SU-DHL-6 (cell line): ENCODE measurements at regions not wholly inside any gene's neighbourhood (a gene's known extent, or its start where the extent isn't known, plus 50 kb on each side); places are given as distances from the start of the nearest gene placed in this dataset.

Experiments used
- H2AFZ ChIP-seq: fragments of 200-600 bp; sonication (generic); 2 replicates; pipeline ENCODE4 v1.6.1; 2014; ENCODE audit warnings: low read depth, mild to moderate bottlenecking, moderate library complexity, mixed read lengths, antibody characterized with exemption, low read length; ENCODE audit not compliant: severe bottlenecking
- H3F3A ChIP-seq: fragments of 200-600 bp; shearing (Covaris generic); 2 replicates; pipeline ENCODE4 v1.6.0; 2016; ENCODE audit warnings: antibody characterized with exemption, mild to moderate bottlenecking; ENCODE audit not compliant: insufficient read depth
- H3K27ac ChIP-seq: fragments of 200-600 bp; sonication (generic); 2 replicates; pipeline ENCODE4 v1.5.1; 2016; ENCODE audit warnings: low read depth, mild to moderate bottlenecking, low read length, moderate library complexity, mixed read lengths
- H3K27me3 ChIP-seq: fragments of 200-600 bp; sonication (generic), shearing (Covaris generic); 2 replicates; pipeline ENCODE4 v1.6.0; 2014; ENCODE audit warnings: mild to moderate bottlenecking, low read length
- H3K36me3 ChIP-seq: fragments of 200-600 bp; sonication (generic); 2 replicates; pipeline ENCODE4 v1.6.1; 2014; ENCODE audit warnings: mild to moderate bottlenecking, low read length, mixed read lengths
- H3K4me2 ChIP-seq: fragments of 300-600, 200-600 bp; shearing (Covaris generic), sonication (generic); 2 replicates; pipeline ENCODE4 v1.6.0; 2014; ENCODE audit warnings: low read length, low read depth, mild to moderate bottlenecking; ENCODE audit not compliant: poor library complexity, severe bottlenecking
- H3K4me3 ChIP-seq: fragments of 200-600 bp; sonication (generic); 2 replicates; pipeline ENCODE4 v1.5.1; 2014; ENCODE audit warnings: antibody characterized with exemption, low read length, mild to moderate bottlenecking, mixed read lengths; ENCODE audit not compliant: insufficient read depth, poor library complexity, severe bottlenecking
- H3K79me2 ChIP-seq: fragments of 200-600 bp; sonication (generic); 2 replicates; pipeline ENCODE4 v1.6.1; 2014; ENCODE audit warnings: mild to moderate bottlenecking, low read length, moderate library complexity; ENCODE audit not compliant: insufficient read depth
- H3K9ac ChIP-seq: fragments of 200-600 bp; sonication (generic); 2 replicates; pipeline ENCODE4 v1.7.0; 2014; ENCODE audit warnings: mild to moderate bottlenecking, low read length
- H3K9me2 ChIP-seq: fragments of 200-600 bp; sonication (generic); replicated peaks from 2 replicates; pipeline ENCODE4 v1.6.1; 2014; ENCODE audit warnings: low read length; ENCODE audit not compliant: insufficient read depth
- H3K9me3 ChIP-seq: fragments of 200-600 bp; sonication (generic); 2 replicates; pipeline ENCODE4 v1.6.1; 2014; ENCODE audit warnings: low read length, mixed read lengths; ENCODE audit not compliant: insufficient read depth
- H4K20me1 ChIP-seq: fragments of 200-600 bp; sonication (generic); 2 replicates; pipeline ENCODE4 v1.6.1; 2014; ENCODE audit warnings: low read depth, mild to moderate bottlenecking, antibody characterized with exemption, low read length, moderate library complexity, mixed read lengths
- EZH2phosphoT487 ChIP-seq: fragments of 200-600 bp; sonication (generic), shearing (Covaris generic); conservative IDR thresholded peaks from 2 replicates; pipeline ENCODE4 v1.6.1; 2018; ENCODE audit warnings: mild to moderate bottlenecking, antibody characterized with exemption, low read length, moderate library complexity, mixed read lengths
- TF ChIP-seq, protein P1 (sequence below): fragments of 200-600 bp; sonication (generic); IDR thresholded peaks from one replicate; pipeline ENCODE4 v1.5.1; 2017; ENCODE audit warnings: antibody characterized with exemption, mild to moderate bottlenecking, low read length, moderate library complexity; ENCODE audit not compliant: insufficient read depth, poor library complexity, severe bottlenecking

DNA sequence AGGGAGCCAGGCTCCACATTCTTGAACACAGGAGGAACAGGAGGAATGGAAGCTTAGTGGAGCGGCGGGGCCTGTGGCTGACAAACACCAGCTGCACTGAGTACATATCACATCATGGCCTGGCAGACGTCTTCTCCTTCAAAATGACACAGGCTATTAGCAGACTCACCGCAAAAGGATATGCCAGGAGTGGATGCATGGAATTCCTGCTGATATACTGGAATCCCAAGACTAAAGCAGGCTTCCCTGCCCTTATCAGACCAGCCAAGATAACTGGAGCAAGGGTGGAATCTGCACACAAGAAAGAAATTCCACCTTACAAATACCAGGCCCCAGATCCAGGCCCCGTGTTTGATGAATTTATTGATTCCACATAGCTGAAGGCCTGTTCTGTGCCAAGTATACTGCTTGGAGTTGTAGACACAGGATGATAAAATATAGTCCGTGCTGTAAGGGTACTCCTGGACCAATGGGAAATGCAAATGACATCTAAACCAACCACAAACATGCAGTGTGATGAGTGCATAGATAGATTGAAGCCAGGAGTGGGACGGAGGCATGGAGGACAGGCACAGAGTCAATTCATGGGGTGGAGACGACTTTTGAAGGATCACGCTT, 480.5 kb upstream of the ZMIZ1 start:
- no peaks in the 10 kb centered on the region for H3K79me2 ChIP-seq
- no peaks in the 10 kb centered on the region for H3K9me2 ChIP-seq
- H4K20me1 ChIP-seq: no peaks in the 10 kb centered on the region
- H3K27ac ChIP-seq: no peak overlapping the region
- H3K36me3 ChIP-seq: no peaks in the 10 kb centered on the region
- TF ChIP-seq, protein P1, sequence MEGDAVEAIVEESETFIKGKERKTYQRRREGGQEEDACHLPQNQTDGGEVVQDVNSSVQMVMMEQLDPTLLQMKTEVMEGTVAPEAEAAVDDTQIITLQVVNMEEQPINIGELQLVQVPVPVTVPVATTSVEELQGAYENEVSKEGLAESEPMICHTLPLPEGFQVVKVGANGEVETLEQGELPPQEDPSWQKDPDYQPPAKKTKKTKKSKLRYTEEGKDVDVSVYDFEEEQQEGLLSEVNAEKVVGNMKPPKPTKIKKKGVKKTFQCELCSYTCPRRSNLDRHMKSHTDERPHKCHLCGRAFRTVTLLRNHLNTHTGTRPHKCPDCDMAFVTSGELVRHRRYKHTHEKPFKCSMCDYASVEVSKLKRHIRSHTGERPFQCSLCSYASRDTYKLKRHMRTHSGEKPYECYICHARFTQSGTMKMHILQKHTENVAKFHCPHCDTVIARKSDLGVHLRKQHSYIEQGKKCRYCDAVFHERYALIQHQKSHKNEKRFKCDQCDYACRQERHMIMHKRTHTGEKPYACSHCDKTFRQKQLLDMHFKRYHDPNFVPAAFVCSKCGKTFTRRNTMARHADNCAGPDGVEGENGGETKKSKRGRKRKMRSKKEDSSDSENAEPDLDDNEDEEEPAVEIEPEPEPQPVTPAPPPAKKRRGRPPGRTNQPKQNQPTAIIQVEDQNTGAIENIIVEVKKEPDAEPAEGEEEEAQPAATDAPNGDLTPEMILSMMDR: no peak
- TF ChIP-seq EZH2phosphoT487: no peak
- no peaks in the 10 kb centered on the region for H3F3A ChIP-seq
- H3K4me2 ChIP-seq: no peak overlapping the region
- no peaks in the 10 kb centered on the region for H3K9me3 ChIP-seq
- no peak overlapping the region for H3K9ac ChIP-seq
- H3K27me3 ChIP-seq: no peaks in the 10 kb centered on the region
- no peak overlapping the region for H2AFZ ChIP-seq
- no peak overlapping the region for H3K4me3 ChIP-seq

DNA sequence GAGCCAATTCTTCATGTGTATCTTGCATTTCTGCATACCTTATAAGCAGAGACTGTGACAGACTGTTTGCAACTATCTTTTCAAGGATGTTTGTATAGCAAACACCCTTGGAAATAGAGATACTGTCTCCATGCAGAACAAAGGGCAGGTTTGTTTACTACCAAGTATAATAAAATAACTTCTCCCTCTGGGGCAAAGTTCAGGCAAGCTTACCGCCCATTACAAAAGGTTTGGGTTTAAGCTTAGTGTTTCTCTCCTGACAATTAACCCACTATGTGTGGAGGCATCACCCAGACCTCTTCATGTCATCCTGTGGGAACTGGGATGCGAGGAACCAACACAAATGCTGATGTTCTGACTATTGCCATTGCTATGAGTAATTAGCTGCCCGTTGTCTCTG, 479.1 kb upstream of the ZMIZ1 start:
- H4K20me1 ChIP-seq: no peaks in the 10 kb centered on the region
- H3K79me2 ChIP-seq: no peaks in the 10 kb centered on the region
- TF ChIP-seq, protein P1: no peak
- H3K9ac ChIP-seq: no peak overlapping the region
- H3K4me3 ChIP-seq: no peak overlapping the region
- H3K27ac ChIP-seq: no peak overlapping the region
- no peaks in the 10 kb centered on the region for H3K36me3 ChIP-seq
- no peaks in the 10 kb centered on the region for H3K9me2 ChIP-seq
- no peaks in the 10 kb centered on the region for H3F3A ChIP-seq
- no peak overlapping the region for H2AFZ ChIP-seq
- no peaks in the 10 kb centered on the region for H3K27me3 ChIP-seq
- no peaks in the 10 kb centered on the region for H3K9me3 ChIP-seq
- H3K4me2 ChIP-seq: no peak overlapping the region

DNA sequence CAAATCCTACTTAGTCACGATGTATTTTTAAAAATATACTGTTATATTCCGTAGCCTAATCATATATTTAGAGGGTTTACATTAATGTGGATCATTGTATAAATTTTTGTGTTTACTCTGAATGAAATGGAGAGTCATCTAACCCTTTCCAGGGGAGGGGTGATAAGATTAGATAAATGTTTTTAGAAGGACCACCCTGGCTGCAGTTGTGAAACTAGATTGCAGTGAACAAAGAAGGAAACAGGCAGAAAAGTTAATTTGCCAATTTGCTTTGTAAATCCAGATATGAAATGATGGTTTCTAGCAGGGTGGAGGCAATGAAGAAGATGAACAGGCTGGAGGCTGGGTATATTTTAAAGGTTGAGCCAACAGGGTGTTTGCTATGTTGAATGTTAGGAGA, 477.7 kb upstream of the ZMIZ1 start:
- H3K9me2 ChIP-seq: no peaks in the 10 kb centered on the region
- TF ChIP-seq EZH2phosphoT487: no peak
- TF ChIP-seq, protein P1: no peak
- H3K9ac ChIP-seq: no peak overlapping the region
- no peak overlapping the region for H3K27ac ChIP-seq
- H3K9me3 ChIP-seq: no peaks in the 10 kb centered on the region
- H3K4me3 ChIP-seq: no peak overlapping the region
- no peak overlapping the region for H3K4me2 ChIP-seq
- H3F3A ChIP-seq: no peaks in the 10 kb centered on the region
- no peaks in the 10 kb centered on the region for H4K20me1 ChIP-seq
- H3K79me2 ChIP-seq: no peaks in the 10 kb centered on the region
- no peaks in the 10 kb centered on the region for H3K36me3 ChIP-seq
- H3K27me3 ChIP-seq: no peaks in the 10 kb centered on the region
- H2AFZ ChIP-seq: no peak overlapping the region
